Daoy (cell line): ENCODE measurements at regions not wholly inside any gene's neighbourhood (a gene's known extent, or its start where the extent isn't known, plus 50 kb on each side); places are given as distances from the start of the nearest gene placed in this dataset.
"Not testable (repeated sequence)": the region's sequence is repeated elsewhere in the genome, so short reads cannot be mapped to it uniquely, and the experiment has no call there.

Experiments
- DNase-seq: peaks from one replicate; pipeline ENCODE4 v3.0.0-alpha.2; 2015; ENCODE audit warnings: low read depth

DNA sequence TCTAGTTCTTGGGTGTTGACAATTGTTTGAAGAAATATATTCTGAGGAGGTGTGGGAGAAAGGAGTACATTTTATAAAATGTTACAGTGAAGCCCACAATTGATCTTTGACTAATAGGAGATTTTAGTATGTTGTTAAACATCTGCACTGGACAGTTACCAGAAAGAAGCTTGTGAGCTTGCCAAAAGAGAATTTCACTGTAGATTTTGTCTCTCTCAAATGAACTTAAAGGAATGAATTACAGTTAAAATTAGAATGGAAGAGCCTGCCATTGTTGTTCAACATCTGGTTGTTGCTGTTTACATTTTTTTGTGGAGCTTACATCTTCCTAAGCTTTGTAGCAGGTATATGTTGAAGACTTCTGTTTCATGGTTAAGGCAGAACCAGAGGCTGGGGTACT is 620.5 kb upstream of the CCDC179 start:
- no peak for DNase-seq

DNA sequence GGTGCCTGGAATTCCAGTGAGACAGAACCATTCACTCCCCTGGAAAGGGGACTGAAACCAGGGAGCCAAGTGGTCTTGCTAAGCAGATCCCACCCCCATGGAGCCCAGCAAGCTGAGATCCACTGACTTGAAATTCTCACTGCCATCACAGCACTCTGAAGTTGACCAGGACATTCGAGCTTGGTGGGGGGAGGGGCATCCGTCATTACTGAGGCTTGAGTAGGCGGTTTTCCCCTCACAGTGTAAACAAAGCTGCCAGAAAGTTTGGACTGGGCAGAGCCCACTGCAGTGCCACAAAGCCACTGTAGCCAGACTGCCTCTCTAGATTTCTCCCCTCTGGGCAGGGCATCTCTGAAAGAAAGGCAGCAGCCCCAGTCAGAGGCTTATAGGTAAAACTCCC is 623.9 kb upstream of the CCDC179 start:
- DNase-seq = not testable (repeated sequence)

DNA sequence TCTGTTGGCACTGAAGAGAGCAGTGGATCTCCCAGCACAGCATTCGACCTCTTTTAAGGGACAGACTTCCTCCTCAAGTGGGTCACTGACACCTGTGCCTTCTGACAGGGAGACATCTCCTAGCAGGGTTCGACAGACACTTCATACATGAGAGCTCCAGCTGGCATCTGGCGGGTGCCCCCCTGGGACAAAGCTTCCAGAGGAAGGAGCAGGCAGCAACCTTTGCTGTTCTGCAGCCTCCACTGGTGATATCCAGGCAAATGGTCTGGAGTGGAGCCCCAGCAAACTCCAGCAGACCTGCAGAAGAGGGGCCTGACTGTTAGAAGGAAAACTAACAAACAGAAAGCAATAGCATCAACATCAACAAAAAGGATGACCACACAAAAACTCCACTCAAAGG is 624.3 kb upstream of the CCDC179 start:
- not testable (repeated sequence) for DNase-seq

DNA sequence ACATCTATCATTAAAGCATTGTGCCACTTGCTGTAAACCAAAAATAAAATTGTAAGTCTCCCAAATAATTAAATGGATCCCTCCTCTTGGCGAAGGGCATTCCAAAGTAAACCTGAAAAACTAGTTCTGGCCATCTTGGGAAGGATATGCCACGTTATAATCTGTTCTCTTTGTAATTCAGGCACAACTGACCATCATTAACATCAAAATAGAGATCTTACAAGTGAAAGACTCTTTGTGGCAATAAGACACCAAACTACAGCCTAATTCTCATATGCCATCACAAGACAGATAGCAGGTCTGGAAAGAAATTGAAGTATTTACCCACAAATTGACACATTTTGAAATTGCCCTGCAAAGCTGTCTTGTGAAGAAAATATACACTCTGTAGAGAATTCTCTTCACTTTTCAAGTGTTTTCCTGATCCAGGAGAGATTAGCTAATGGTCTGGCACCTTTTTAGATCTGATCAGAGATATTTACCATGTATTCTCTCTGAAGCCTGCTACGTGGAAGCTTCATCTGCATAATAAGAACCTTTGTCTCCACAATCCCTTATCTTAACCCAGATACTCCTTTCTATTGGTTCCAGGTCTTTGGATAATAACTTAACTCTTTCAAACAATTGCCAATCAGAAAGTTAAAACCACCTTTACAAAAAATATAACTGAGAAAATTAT is 630.4 kb upstream of the CCDC179 start:
- no peak for DNase-seq

DNA sequence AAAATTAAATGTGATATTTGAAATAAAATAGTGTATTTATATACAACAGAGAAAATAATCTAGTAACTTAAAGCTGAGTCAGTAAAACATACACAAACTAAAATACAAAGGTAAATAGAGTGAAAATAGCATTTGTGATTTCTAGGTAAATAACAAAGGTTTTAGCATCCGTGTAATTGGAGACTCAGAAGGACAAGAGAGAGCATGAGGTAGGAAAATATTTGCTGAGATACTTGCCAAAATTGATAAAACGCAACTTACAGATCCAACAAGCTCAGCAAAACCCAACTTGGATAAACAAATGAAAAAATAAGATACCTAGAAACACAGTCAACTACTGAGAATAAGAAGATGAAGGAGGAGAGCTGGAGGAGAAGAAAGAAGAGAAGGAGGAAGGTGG is 634.7 kb upstream of the CCDC179 start:
- DNase-seq = no peak

DNA sequence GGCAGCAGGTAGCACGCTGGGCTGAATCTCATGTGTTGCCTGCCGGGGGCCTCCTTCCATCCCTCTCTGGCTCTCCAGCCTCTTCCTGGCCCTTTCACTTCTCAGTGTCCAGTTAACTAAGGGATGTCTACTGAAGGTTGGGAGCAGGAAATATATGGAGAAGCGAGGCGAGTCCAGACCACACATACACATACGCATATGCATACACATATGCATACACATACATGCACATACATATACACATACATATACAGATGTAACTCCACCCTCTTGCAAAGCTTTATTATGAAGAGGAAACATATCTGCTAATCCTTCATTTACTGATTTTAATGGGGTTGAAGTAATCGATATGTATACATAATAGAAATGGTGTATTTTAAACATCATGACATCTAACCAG is 636.1 kb upstream of the CCDC179 start:
- DNase-seq = no peak

DNA sequence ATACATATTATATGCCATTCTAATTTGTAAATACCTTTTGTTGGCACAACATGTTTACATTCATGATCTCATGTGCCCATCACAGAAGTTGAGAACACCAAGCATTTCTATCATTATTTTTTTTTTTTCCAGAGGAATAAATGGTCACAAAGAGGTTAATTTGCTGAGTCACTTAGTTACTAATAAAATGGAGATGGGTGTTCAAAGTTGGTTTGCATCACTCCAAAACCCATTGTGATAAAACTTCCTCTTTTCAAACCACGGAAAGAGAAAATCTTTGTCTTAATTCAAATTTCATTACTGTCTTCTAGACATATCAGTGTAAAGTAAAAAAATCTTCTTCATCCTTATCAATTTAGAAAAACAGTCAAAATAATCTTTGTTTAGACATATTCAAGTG is 636.8 kb upstream of the CCDC179 start:
- DNase-seq = no peak

DNA sequence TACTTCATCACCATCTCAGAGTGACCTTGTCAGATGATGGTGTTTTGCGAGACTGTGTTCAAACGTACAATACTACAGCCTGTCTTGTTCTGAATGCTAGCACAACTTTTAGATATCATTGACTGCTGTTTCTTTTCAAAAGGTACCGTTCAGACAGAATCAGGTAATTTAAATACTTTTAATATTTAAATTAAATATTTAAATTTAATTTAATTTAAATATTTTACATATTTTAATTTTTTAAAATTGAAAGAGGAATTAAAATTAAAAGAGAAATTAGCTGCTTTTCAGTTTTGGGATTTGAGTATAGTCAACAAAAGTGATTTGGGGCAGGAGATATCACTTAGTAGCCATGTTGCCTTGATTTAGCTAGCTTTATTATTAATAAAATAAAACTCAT is 642.1 kb upstream of the CCDC179 start:
- DNase-seq = no peak

DNA sequence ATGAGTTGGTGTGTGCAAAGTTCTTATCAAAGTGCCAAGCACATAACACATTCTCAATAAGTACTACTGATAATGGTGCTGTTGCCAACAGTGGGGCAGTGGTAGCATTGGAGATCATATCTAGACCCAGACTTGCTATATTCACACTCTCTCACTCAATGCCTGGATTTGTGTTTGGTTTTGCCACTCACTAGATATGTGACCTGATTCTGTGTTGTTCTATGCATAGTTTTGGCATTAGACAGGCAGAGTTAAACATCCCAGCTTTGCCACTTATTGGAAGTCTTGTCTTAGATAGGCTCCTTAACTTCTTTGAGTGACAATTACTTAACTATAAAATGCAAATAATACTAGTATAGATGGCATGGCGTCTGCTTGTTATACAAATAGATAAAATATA is 642.6 kb upstream of the CCDC179 start:
- DNase-seq = no peak

DNA sequence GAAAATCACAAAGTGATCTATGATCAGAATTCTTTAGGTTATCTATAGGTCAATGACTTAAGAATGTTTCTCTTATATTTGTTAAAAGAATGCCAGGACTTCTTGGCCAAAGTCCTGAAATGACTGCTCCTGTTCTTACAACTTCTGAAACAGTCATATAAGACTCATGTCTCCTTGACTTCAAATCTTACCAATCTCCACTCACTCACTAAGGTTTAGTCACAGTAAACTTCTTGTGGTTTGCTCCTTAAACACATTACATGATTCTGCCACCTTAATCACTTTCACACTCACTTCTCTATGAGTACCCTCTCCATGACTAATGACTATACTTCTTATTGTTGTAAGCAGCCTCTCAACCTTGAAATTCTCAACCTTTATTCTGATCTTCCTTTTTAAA is 648.7 kb upstream of the CCDC179 start:
- no peak for DNase-seq

DNA sequence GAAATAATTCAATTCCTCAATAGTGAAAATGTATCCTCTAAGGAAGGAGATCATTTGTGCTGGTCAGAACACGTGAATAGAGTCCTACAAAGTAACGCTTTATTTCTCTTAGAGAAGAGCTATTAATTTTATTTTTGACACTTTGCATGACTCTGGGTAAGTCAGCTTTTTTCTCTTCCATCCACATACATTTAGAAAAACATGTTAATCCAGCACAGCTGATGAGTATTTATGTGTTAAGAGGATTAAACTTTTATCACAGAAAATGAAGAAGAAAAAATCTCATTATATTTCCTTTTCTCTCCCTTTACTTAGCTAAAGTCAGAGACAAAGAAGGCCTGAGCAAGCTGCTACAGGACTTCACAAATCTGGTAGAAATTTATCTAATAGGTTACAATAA is 649.5 kb upstream of the CCDC179 start:
- no peak for DNase-seq

DNA sequence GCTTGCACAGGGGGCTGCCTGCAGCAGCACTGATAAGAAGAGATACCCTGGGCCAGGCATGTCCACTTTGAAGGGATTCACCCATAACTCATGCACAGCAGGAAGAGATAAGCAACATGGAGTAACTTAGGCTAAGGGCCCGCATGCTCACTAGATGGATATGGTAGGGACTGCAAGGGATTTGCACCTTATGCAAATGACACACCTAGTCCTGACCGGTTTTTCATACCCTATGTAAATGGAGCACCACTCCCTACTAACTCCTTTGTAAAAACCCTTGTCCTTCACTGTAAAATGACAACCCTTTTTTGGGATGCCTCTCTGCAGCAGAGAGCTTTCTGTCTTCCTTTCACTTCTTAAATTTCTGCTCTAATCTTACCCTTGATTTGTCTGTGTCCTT is 658.9 kb upstream of the CCDC179 start:
- no peak for DNase-seq

DNA sequence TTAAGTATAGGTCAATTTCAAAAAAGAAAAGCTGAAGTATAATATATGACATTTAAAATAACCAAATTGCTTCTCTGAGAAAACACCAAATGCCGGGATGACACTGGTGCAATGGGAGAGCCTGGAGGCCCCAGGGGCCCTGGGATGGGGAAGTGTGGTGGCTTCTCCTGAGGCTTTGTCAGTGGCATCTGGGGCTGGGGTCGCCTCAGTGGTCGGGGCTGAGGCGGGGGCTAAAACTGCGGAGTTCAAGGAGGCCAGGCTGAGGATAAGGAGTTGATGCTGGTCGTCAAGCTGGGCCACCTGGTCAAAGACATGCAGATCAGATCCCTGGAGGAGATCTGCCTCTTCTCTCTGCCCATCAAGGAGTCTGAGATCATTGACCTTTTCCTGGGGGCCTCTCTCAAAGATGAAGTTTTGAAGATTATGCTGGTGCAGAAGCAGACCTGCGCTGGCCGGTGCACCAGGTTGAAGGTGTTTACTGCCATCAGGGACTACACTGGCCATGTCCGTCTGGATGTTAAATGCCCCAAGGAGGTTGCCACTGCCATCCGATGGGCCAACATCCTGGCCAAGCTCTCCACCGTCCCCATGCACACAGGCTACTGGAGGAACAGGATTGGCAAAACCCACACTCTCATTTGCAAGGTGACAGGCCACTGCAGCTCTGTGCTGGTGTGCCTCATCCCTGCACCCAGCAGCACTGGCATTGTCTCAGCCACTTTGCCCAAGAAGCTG is 660.1 kb upstream of the CCDC179 start:
- no peak for DNase-seq

DNA sequence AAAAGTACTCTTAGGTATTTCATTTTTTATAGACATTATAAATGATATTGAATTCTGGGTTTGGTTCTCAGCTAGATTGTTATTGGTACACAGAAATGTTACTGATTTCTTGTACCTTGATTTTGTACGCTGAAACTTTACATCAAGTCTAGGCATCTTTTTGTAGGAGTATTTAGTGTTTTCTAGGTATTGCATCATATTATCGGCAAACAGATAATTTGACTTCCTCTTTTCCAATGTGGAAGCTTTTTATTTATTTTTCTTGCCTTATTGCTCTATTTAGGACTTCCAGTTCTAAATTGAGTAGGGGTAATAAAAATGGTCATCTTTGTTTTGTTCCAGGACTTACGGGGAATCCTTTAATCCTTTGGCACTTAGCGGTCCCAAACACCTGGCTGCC is 676.6 kb upstream of the CCDC179 start:
- DNase-seq = no peak

DNA sequence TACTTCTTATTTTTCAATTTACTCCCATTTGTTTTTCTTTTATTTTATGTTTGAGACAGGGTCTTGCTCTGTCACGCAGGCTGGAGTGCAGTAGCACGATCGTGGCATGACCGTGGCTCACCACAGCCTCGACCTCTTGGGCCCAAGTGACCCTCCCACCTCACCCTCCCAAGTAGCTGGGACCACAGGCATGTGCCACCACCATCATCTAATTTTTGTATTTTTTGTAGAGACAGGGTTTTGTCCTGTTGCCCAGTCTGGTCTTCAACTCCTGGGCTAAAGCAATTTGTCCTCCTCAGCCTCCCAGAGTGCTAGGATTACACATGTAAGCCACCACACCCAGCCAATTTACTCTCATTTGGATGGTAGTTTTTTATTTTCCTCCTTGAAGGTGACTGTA is 679.3 kb upstream of the CCDC179 start:
- DNase-seq = no peak

DNA sequence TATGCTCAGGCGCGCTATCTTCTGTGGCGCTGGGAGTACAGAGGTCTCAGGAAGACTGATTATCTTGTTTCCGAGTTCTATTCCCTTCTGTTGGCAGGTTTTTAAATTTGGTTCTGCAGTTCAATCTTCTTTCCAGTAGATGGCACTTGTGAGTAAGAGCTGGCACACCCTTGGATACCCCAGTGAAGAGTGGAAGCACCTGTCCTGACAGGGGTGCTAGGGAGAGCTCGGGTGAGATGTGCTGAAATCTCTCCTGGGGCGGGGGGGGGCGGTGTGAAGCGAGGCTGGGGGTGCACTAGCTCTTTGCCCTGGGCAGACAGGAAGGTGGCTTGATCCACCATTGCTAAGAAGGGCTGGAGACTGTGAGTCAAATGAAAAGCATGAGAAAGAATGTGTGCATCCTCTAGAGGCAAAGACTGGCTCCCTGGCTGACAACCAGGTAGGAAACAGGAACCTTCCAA is 679.9 kb upstream of the CCDC179 start:
- no peak for DNase-seq

DNA sequence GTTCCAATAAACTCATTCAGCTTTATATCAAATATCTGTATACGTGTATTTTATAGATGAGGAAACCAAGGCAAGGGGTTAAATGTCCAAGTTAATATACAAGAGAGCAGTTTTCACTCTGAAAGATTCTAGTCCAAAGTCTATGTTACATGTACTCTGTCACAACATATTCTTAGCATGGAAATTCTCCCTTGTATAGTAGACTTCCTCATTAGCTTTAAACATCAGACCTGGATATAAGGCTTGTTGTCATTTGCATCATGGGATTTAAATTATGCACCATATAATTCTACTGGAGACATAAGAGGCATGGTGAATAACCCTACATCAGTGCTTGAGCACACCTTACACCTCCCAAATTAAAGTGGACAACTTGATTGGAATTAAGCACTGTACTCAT is 681.9 kb upstream of the CCDC179 start:
- DNase-seq = no peak

DNA sequence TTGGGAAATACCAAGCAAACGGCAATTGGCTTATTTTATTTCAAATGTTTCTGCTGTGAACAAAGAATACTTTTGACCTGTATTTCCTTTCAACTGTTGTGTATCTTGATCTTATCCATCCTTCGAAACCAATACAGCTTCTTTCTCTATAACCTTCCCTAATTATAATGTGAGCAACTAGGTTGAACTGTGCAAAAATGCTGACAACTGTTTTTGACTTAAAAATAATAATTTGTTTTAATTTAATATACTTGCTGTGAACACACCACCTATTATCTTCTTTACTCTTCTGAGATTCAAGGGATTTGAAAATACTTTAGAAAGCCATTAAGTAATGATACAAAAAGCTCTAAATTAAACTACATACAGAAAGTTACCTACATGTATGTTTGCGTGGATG is 682.5 kb upstream of the CCDC179 start:
- DNase-seq = no peak

DNA sequence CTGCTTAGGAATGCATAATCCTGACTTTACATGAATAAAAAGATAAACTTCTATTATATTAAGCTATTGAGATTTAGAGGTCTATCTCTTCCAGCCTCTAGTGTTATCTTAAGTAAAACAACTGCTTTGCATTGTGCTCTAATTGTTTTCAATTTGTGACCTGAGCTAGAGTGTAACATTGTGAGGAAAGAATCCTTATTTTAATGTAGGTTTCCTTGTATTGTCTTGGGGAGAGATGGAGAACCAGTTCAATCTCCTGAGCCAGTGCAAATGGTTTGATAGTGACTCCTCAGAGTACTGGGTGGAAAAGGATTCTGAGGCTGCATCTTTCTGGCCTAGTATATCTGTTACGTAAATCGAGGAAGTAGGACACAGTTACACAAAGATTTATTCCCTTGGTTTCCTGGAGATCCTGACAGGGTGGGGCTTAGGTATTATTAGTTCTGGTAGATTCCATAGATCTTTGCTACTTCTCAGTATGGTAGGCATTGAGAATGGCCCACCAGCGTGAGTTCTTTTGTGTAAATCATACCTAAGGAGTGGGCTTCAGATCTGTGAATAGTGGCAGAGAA is 683.5 kb upstream of the CCDC179 start:
- DNase-seq = no peak

DNA sequence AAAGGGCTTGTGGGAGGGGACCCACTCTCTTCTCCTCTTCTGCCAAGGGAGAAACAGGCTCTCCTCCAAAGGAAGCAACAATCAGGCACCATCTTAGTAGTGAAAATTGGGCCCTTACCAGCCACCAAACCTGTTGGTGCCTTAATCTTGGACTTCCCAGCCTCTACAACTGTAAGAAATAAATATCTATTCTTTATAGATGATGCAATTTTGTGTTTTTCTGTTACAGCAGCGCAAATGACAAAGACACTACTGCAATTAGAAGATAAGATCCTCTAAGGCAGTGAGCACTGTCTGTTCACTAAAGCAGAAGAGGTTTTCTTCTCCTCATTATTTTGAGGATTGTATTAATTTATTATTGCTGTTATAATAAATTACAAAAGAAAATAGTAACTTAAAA is 691.4 kb upstream of the CCDC179 start:
- DNase-seq = no peak

DNA sequence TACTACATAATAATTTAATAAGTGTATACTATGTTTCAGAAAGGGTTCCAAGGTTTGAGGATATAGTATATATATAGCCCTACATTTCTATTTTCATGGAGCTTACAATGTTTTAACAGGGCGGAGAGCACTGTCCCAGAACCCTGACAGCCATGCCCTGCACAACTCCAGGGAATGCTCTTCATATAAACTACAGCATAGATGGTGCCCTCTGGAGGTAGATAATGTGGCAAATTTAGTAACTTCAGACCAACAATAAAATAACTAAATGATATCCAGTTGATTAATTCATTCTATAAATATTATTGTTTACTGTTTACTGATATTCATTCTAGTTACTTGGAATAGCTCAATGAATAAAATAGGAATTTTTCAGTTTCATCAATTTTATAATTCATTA is 693.7 kb upstream of the CCDC179 start:
- DNase-seq = no peak

DNA sequence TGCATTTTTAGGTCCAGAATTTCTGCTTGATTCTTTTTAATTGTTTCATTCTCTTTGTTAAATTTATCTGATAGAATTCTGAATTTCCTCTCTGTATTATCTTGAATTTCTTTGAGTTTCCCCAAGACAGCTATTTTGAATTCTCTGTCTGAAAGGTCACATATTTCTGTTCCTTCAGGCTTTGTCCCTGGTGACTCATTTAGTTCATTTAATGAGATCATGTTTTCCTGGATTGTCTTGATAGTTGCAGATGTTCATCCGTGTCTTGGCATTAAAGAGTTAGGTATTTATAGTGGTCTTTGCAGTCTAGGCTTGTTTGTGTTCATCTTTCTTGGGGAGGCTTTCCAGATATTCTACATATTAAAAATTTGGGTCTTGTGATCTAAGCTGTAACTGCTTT is 694.8 kb upstream of the CCDC179 start:
- DNase-seq = no peak

DNA sequence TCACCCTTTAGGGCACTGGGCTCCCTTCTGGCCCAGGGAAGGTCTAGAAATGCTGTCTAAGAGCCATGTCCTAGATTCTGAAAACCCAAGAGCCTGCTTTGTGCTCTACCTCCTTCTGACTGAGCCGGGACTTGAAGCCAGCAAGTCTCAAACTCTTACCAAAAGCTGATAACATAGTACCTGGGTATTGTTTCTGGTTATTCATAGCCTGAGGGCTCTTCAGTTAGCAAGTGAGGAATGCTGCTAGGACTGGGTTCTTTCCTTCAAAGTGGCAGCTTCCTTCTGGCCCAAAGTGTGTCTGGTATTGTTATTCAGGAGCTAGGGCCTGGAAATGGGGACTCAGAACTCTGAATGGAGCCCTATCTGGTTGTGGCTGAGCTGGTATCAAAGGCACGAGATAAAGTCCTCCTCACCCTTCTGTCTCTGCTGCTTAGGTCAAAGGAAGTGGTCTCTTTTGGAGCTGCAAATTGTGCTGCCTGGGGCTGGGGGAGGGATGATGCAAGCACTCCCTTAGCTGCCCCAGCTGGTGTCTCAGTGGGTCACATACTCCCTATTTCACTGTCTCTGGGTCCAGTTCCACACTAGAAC is 696.0 kb upstream of the CCDC179 start:
- DNase-seq = no peak
